H1 (cell line): ENCODE measurements at regions not wholly inside any gene's neighbourhood (a gene's known extent, or its start where the extent isn't known, plus 50 kb on each side); places are given as distances from the start of the nearest gene placed in this dataset.

Experiments used
- BRCA1 ChIP-seq: IDR thresholded peaks from 2 replicates; pipeline ENCODE4 v1.6.1; 2012; ENCODE audit warnings: low read depth, low read length, improper control_type of control experiment
- CBX5 ChIP-seq: fragments of 300-800, 300-1000 bp; sonication (generic); IDR thresholded peaks from 2 replicates; pipeline ENCODE4 v1.7.1; 2016; ENCODE audit warnings: antibody characterized with exemption, low read length, low read depth
- POLR2AphosphoS5 ChIP-seq: IDR thresholded peaks from 2 replicates; pipeline ENCODE4 v1.6.1; 2011; ENCODE audit warnings: low read depth, low read length
- POU5F1 ChIP-seq: IDR thresholded peaks from 2 replicates; pipeline ENCODE4 v1.6.1; 2011; ENCODE audit warnings: low read depth, mild to moderate bottlenecking, low read length, moderate library complexity
- RXRA ChIP-seq: IDR thresholded peaks from 2 replicates; pipeline ENCODE4 v1.6.1; 2011; ENCODE audit warnings: low read depth, mild to moderate bottlenecking, low read length, moderate library complexity; ENCODE audit not compliant: insufficient read depth
- TF ChIP-seq, protein P1 (sequence below), 3 experiments: IDR thresholded peaks; 1 replicate in 2 of 3; 2 replicates in 1 of 3; pipeline versions ENCODE4 v1.5.1 to v1.6.1; 2011; ENCODE audit warnings: low read length in 3 of 3, mild to moderate bottlenecking in 3 of 3, inconsistent platforms in 2 of 3, low read depth in 1 of 3, moderate library complexity in 1 of 3; ENCODE audit not compliant: insufficient read depth in 1 of 3; ENCODE audit errors: control extremely low read depth in 1 of 3

GRCh38 chr1:189349607-189350006 lies 1128.1 kb downstream of the BRINP3 start (continued):
- TF ChIP-seq POLR2AphosphoS5 (no peak), BRCA1 (no peak), POU5F1 (no peak), CBX5 (no peak), RXRA (no peak)
- TF ChIP-seq, protein P1, sequence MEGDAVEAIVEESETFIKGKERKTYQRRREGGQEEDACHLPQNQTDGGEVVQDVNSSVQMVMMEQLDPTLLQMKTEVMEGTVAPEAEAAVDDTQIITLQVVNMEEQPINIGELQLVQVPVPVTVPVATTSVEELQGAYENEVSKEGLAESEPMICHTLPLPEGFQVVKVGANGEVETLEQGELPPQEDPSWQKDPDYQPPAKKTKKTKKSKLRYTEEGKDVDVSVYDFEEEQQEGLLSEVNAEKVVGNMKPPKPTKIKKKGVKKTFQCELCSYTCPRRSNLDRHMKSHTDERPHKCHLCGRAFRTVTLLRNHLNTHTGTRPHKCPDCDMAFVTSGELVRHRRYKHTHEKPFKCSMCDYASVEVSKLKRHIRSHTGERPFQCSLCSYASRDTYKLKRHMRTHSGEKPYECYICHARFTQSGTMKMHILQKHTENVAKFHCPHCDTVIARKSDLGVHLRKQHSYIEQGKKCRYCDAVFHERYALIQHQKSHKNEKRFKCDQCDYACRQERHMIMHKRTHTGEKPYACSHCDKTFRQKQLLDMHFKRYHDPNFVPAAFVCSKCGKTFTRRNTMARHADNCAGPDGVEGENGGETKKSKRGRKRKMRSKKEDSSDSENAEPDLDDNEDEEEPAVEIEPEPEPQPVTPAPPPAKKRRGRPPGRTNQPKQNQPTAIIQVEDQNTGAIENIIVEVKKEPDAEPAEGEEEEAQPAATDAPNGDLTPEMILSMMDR (IDR thresholded peaks at IDR 0.05; ENCODE audit: control extremely low read depth in 1 of 3, insufficient read depth in 1 of 3, low read depth in 1 of 3, low read length in 3 of 3): no peak
